ENCODE measurements at regions not wholly inside any gene's neighbourhood (a gene's known extent, or its start where the extent isn't known, plus 50 kb on each side); places are given as distances from the start of the nearest gene placed in this dataset.

DNA sequence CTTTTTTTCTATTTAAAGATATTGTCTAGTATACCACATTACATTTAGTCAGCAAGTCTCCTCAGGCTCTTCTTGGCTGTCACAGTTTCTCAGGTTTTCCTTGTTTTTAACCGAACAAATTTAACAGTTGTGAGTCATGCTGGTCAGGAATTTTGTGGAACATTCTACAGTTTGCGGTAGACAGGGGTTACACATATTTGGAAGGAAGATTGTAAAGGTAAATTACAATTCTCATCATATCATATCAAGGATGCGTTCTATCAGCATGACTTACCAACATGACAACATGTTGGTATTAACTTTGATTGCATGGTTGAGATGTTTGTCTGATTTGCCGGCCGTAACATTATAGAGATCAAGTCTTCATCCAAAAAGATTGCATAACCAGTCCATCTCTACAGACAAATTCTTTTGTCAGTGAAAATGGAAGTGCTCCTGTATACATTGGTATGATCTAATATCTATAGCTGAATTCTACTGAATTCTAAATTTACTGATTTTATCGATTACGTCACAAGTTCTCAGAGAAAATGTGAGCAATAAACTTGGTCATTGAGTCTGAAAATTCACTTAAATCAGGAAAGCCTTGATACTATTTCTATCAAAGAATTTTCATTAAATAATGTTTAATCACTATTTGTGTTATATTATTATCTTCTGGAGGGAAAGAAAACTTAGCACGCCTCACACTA lies 664.4 kb upstream of the SLC8A1 start:
- TF ChIP-seq SPI1 (IDR thresholded peaks at IDR 0.05; ENCODE audit: low read depth, low read length) (no peak), POU2F2 (IDR thresholded peaks at IDR 0.05; ENCODE audit: low read depth, low read length) (no peak), TAF1 (IDR thresholded peaks at IDR 0.05; ENCODE audit: low read depth, low read length) (no peak)
- FAIRE-seq: no peak

DNA sequence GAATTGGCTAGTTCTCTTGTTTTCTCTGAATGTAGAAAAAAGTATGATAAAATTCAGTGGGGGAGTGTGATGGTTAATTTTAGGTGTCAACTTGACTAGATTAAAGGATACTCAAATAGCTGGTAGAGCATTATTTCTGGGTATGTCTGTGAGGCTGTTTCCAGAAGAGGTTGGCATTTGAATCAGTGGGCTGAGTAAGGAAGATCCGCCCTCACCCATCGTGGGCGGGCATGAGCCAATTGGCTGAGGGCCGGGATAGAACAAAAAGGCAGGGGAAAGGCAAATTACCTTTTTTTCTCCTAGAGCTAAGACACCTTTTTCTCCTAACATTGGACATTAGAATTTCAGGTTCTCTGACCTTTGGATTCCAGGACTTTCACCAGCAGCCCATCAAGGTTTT lies 667.6 kb upstream of the SLC8A1 start:
- TF ChIP-seq SPI1 (IDR thresholded peaks at IDR 0.05; ENCODE audit: low read depth, low read length) (no peak), POU2F2 (IDR thresholded peaks at IDR 0.05; ENCODE audit: low read depth, low read length) (no peak), TAF1 (IDR thresholded peaks at IDR 0.05; ENCODE audit: low read depth, low read length) (no peak)
- FAIRE-seq (no peak), DNase-seq (ENCODE audit: insufficient read length, low spot score) (no peak)

More for the DNA sequence above, 664.4 kb upstream of the SLC8A1 start:
- DNase-seq (ENCODE audit: insufficient read length, low spot score): no peak

DNA sequence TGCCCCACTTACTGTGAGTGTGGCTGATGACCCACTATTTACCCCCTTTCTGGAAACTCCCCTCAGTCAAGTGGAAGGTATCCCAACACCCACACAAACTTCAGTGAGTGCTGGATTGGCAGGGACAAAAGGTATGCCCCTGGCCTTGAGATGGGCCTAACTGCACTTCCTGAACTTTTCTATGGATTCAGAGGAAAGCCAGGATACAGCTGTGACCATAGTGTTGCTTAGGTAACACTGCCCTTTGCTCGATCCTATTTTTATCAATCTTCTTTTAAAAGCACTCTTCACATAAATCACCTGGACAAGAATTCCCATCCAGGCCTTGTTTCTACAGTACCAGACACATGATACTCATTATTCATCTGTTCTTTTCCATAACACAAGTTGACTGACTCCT lies 671.5 kb upstream of the SLC8A1 start:
- TF ChIP-seq POLR2AphosphoS5 (IDR thresholded peaks at IDR 0.05; ENCODE audit: low read depth, low read length) (no peak), POU2F2 (IDR thresholded peaks at IDR 0.05; ENCODE audit: low read depth, low read length) (no peak), PAX5 (IDR thresholded peaks at IDR 0.05; ENCODE audit: insufficient read depth, low read length, severe bottlenecking) (no peak), TAF1 (IDR thresholded peaks at IDR 0.05; ENCODE audit: low read depth, low read length) (no peak), POLR2A (IDR thresholded peaks at IDR 0.05; ENCODE audit: low read depth, low read length) (no peak), SPI1 (IDR thresholded peaks at IDR 0.05; ENCODE audit: low read depth, low read length) (no peak)
- no peak for FAIRE-seq
- DNase-seq (ENCODE audit: insufficient read length, low spot score): no peak

DNA sequence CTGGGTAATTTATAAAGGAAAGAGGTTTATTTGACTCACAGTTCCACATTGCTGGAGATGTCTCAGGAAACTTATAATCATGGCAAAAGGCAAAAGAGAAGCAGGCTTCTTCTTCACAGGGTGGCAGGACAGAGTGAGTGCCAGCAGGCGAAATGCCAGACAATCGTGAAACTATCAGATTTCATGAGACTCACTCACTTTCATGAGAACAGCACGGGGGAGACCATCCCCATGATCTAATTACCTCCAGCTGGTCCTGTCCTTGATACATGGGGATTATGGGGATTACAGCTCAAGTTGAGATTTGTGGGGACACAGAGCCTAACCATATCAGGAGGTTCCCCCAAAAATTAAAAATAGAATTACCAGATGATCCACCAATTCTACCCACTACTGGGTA lies 675.5 kb upstream of the SLC8A1 start:
- no peak for DNase-seq (ENCODE audit: insufficient read length, low spot score)
- FAIRE-seq: no peak
- no peak for TF ChIP-seq PAX5 (IDR thresholded peaks at IDR 0.05; ENCODE audit: insufficient read depth, low read length, severe bottlenecking)
- TF ChIP-seq POLR2AphosphoS5 (IDR thresholded peaks at IDR 0.05; ENCODE audit: low read depth, low read length): no peak
- no peak for TF ChIP-seq SPI1 (IDR thresholded peaks at IDR 0.05; ENCODE audit: low read depth, low read length)
- TF ChIP-seq POLR2A (IDR thresholded peaks at IDR 0.05; ENCODE audit: low read depth, low read length): no peak
- no peak for TF ChIP-seq TAF1 (IDR thresholded peaks at IDR 0.05; ENCODE audit: low read depth, low read length)
- TF ChIP-seq POU2F2 (IDR thresholded peaks at IDR 0.05; ENCODE audit: low read depth, low read length): no peak

DNA sequence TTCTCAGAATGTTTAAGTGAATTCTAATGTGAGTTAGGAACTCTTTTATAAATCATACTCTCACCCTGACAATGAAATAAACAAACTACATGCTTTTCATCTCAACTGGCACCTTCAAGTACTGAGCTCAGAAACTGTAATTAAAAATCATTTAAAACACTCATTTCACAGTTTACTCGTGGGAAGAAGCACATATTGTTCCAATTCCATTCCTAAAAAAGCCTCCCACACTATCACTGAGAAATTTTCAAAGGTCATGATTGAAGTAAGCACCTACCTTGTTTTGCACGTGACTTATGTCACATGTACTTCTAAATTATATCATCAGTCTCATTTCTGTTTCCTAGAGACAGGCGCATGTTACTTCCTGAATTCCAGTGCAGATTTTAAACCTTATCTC lies 678.1 kb upstream of the SLC8A1 start:
- FAIRE-seq: no peak
- TF ChIP-seq TAF1 (IDR thresholded peaks at IDR 0.05; ENCODE audit: low read depth, low read length): no peak
- no peak for TF ChIP-seq POLR2A (IDR thresholded peaks at IDR 0.05; ENCODE audit: low read depth, low read length)
- TF ChIP-seq POU2F2 (IDR thresholded peaks at IDR 0.05; ENCODE audit: low read depth, low read length): no peak
- TF ChIP-seq PAX5 (IDR thresholded peaks at IDR 0.05; ENCODE audit: insufficient read depth, low read length, severe bottlenecking): no peak
- TF ChIP-seq POLR2AphosphoS5 (IDR thresholded peaks at IDR 0.05; ENCODE audit: low read depth, low read length): no peak
- TF ChIP-seq SPI1 (IDR thresholded peaks at IDR 0.05; ENCODE audit: low read depth, low read length): no peak

DNA sequence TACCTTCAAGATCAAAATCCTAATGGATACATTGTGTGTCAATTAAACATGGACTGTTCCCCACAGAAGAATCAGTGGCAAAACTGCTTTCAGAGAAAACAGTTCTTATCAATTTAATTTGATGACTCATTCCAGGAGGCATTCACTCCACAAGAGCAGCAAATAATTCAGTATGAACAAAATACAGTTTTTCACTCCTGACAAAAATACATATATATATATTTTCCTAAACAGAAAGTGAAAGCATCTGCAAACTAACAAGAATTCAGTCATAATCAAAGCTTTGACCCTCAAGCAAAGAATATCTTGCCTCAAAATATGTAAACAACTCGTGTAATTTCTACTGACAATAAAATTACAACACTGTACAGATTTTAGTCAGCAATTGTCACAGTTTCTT lies 685.1 kb upstream of the SLC8A1 start:
- DNase-seq (ENCODE audit: insufficient read length, low spot score): no peak
- TF ChIP-seq POU2F2 (IDR thresholded peaks at IDR 0.05; ENCODE audit: low read depth, low read length) (no peak), POLR2AphosphoS5 (IDR thresholded peaks at IDR 0.05; ENCODE audit: low read depth, low read length) (no peak), PAX5 (IDR thresholded peaks at IDR 0.05; ENCODE audit: insufficient read depth, low read length, severe bottlenecking) (no peak), SPI1 (IDR thresholded peaks at IDR 0.05; ENCODE audit: low read depth, low read length) (no peak), TAF1 (IDR thresholded peaks at IDR 0.05; ENCODE audit: low read depth, low read length) (no peak)
- no peak for FAIRE-seq

More for the DNA sequence above, 678.1 kb upstream of the SLC8A1 start:
- no peak for DNase-seq (ENCODE audit: insufficient read length, low spot score)

DNA sequence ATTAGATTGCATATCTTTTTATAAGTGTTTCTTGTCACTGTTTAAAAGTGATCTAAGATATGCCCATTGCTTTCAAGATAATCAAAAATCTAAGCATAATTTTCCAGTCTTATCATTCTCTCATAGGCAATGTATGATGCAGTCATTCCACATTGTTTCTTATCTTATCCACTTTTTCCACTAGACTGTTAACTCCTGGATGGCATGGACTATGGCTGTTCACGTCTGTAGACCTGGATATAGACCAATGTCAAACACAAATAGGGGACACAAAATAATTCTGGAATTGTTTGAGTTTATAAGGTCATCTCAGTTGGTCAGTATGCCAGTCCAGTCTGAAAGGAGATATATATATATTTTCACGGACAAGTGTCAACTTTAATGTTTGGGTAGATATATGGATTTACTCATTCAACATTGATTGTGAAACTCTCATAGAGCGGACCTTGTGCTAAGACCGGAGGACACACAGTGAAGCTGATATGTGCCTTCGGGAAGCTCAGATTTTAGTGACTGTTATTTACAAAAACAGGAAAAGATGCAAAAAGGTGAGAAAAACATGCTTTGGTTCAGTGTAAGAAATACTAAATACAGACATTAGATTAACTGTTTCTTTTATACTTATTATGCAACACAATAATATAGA lies 689.4 kb upstream of the SLC8A1 start:
- TF ChIP-seq SPI1 (IDR thresholded peaks at IDR 0.05; ENCODE audit: low read depth, low read length) (no peak), POU2F2 (IDR thresholded peaks at IDR 0.05; ENCODE audit: low read depth, low read length) (no peak), POLR2A (IDR thresholded peaks at IDR 0.05; ENCODE audit: low read depth, low read length) (no peak), PAX5 (IDR thresholded peaks at IDR 0.05; ENCODE audit: insufficient read depth, low read length, severe bottlenecking) (no peak), TAF1 (IDR thresholded peaks at IDR 0.05; ENCODE audit: low read depth, low read length) (no peak)
- no peak for DNase-seq (ENCODE audit: insufficient read length, low spot score)
- no peak for FAIRE-seq

DNA sequence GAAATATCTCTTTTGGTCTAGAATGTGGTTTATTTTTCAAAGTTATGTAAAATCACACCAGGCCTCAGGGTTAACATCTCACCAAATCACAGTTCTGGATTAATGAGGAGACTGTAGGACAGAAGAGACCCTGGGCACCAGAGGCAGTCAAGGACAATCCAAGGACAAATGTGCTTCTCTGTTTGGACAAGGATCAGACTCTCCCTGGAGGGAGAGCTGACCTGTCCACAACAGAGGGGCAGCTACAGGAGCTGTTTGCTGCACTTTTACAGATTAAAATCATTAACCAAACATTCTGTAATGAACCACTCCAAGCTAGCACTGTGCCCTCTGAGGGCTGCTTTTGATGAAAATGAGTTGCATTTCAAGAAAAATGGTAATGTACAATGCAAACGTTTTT lies 690.6 kb upstream of the SLC8A1 start:
- FAIRE-seq: no peak
- no peak for TF ChIP-seq POLR2AphosphoS5 (IDR thresholded peaks at IDR 0.05; ENCODE audit: low read depth, low read length)
- no peak for TF ChIP-seq SPI1 (IDR thresholded peaks at IDR 0.05; ENCODE audit: low read depth, low read length)
- TF ChIP-seq POU2F2 (IDR thresholded peaks at IDR 0.05; ENCODE audit: low read depth, low read length): no peak
- no peak for TF ChIP-seq PAX5 (IDR thresholded peaks at IDR 0.05; ENCODE audit: insufficient read depth, low read length, severe bottlenecking)
- no peak for TF ChIP-seq POLR2A (IDR thresholded peaks at IDR 0.05; ENCODE audit: low read depth, low read length)
- no peak for TF ChIP-seq TAF1 (IDR thresholded peaks at IDR 0.05; ENCODE audit: low read depth, low read length)
- DNase-seq (ENCODE audit: insufficient read length, low spot score): no peak

DNA sequence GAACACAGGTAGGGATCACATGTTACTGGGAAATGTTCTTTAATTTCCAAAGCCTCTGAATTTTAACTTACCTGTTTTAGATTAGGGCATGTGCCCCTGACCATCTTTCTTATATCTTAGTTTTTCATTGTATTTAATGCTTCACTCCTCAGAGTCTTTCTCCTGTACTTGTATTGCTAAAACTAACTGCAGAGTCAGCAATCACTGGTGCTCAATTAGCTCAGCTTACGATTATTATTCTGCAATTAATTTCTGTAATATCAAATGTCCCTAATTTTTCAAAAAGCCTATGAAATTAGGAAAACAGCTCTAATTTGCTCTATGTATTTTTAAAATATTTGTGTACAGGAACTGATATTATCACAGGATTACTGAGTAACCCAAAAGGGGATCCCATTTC lies 693.2 kb upstream of the SLC8A1 start:
- DNase-seq (ENCODE audit: insufficient read length, low spot score) (no peak), FAIRE-seq (no peak)
- TF ChIP-seq POLR2AphosphoS5 (IDR thresholded peaks at IDR 0.05; ENCODE audit: low read depth, low read length) (no peak), POLR2A (IDR thresholded peaks at IDR 0.05; ENCODE audit: low read depth, low read length) (no peak), POU2F2 (IDR thresholded peaks at IDR 0.05; ENCODE audit: low read depth, low read length) (no peak), PAX5 (IDR thresholded peaks at IDR 0.05; ENCODE audit: insufficient read depth, low read length, severe bottlenecking) (no peak), SPI1 (IDR thresholded peaks at IDR 0.05; ENCODE audit: low read depth, low read length) (no peak)

DNA sequence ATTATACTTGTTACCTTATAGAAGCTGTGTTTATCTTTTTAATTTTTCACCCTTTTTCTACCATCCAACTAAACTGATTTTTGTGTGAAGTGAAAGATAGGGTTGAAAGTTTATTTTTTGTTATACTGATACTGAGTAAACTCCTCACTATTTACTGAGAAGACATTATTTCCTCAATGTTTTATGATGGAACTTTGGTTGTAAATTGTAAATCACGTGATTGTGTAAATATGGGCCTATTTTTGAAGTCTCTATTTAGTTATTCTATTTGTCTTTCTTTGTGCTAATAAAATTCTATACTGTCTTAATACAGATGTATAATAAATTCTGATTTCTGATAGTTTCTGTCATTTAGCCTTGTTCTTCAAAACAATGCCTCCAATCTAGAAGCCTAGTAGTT lies 697.2 kb upstream of the SLC8A1 start:
- no peak for FAIRE-seq
- no peak for DNase-seq (ENCODE audit: insufficient read length, low spot score)
- TF ChIP-seq PAX5 (IDR thresholded peaks at IDR 0.05; ENCODE audit: insufficient read depth, low read length, severe bottlenecking) (no peak), POLR2A (IDR thresholded peaks at IDR 0.05; ENCODE audit: low read depth, low read length) (no peak), POLR2AphosphoS5 (IDR thresholded peaks at IDR 0.05; ENCODE audit: low read depth, low read length) (no peak), TAF1 (IDR thresholded peaks at IDR 0.05; ENCODE audit: low read depth, low read length) (no peak), POU2F2 (IDR thresholded peaks at IDR 0.05; ENCODE audit: low read depth, low read length) (no peak), SPI1 (IDR thresholded peaks at IDR 0.05; ENCODE audit: low read depth, low read length) (no peak)
